ENCODE measurements at regions not wholly inside any gene's neighbourhood (a gene's known extent, or its start where the extent isn't known, plus 50 kb on each side); places are given as distances from the start of the nearest gene placed in this dataset.

GRCh38 chr2:107374249-107374648 is 452.4 kb upstream of the RGPD4 start:
- TF ChIP-seq CTCF (IDR thresholded peaks at IDR 0.05) = no peak
- no peak for TF ChIP-seq POLR2A (IDR thresholded peaks at IDR 0.05)
